Activated naive CD8-positive, alpha-beta T cell treated with anti-CD3 and anti-CD28 coated beads, Interleukin-2, amount 50 U/mL, for 24 hours (primary cell): ENCODE measurements at regions not wholly inside any gene's neighbourhood (a gene's known extent, or its start where the extent isn't known, plus 50 kb on each side); places are given as distances from the start of the nearest gene placed in this dataset.

Experiments
- ATAC-seq: fragments of 150-1000 bp; cut with Tn5 transposase; one replicate; pipeline ENCODE4 v1.10.0; 2021
- DNase-seq: peaks from one replicate; pipeline ENCODE4 v3.0.0; 2021
- H3K27ac Mint-ChIP-seq: one replicate; pipeline ENCODE4 v1.8.0; 2021; ENCODE audit warnings: mild to moderate bottlenecking, mixed read lengths
- H3K27me3 Mint-ChIP-seq: one replicate; pipeline ENCODE4 v1.8.0; 2021; ENCODE audit warnings: mixed read lengths
- H3K36me3 Mint-ChIP-seq: one replicate; pipeline ENCODE4 v1.8.0; 2021; ENCODE audit warnings: low read depth, mixed read lengths
- H3K4me1 Mint-ChIP-seq: one replicate; pipeline ENCODE4 v1.8.0; 2021; ENCODE audit warnings: mixed read lengths
- H3K4me3 Mint-ChIP-seq: one replicate; pipeline ENCODE4 v1.8.0; 2021; ENCODE audit warnings: mild to moderate bottlenecking, moderate library complexity, mixed read lengths
- H3K9me3 Mint-ChIP-seq: one replicate; pipeline ENCODE4 v1.8.0; 2021; ENCODE audit warnings: mixed read lengths

DNA sequence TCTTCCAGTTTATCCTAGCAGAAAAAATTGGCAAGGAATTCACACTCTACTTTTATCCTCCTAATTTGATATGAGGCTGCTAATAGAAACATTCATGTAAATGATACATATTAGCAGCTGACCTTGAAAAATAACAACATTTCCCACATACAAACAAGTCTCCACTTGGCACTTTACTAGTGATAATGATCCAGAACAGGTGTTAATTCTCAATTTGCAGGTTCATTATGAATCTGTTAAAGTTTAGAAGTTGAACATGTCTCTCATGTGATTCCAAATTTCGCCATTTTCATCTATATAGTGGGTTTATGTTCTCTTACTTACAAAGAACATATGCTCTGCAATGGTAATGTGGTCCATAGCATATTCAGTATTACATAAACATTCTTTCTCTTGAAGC lies 1396.8 kb upstream of the LRRTM3 start:
- Mint-ChIP-seq H3K4me3 (no peak overlapping the region), H3K36me3 (no peaks in the 10 kb centered on the region), H3K4me1 (no peaks in the 10 kb centered on the region), H3K27ac (no peak overlapping the region), H3K9me3 (peaks cover 9% of the 10 kb centered on the region), H3K27me3 (no peaks in the 10 kb centered on the region)
- ATAC-seq (no peak), DNase-seq (no peak)

DNA sequence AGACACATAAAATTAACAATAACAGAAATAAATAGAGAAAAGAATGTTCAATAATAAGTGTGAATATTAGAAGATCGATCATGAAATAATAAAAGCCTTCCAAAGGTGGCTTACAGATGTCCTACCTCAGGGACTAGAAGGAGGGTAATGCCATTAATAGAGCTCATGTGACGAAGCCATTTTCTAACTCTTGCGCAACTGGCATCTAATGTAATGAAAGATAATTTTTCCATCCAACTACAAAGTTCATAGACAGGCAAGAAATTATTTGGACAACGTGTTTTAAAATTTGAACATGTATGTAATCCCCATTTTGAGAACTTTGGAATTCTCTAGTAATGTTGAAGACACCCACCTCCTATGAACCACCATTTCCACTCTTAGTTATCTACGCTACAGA lies 1394.3 kb upstream of the LRRTM3 start:
- H3K27ac Mint-ChIP-seq, result no peak overlapping the region
- no peaks in the 10 kb centered on the region for H3K36me3 Mint-ChIP-seq
- no peak overlapping the region for H3K4me3 Mint-ChIP-seq
- no peaks in the 10 kb centered on the region for H3K4me1 Mint-ChIP-seq
- no peak for ATAC-seq
- no peak for DNase-seq
- no peaks in the 10 kb centered on the region for H3K27me3 Mint-ChIP-seq
- H3K9me3 Mint-ChIP-seq, result peaks cover 4% of the 10 kb centered on the region

DNA sequence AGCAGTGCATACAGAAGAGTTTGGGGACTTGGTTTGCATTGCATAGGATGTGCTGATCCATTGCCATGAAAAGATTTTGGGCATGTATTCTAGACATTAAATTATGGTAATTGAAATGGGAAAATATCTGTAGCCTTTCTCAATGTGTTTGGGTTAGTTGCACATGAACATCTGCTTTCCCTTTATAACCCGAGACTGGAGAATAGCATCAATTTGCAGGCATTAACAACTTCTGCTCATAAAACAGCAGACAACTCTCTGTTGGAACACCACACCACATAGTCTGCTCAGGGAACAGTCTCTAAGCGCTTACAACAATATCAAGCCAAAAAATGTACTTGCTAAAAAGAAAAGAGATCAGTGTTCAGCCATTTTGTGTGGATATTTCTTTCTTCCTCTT lies 1391.1 kb upstream of the LRRTM3 start:
- Mint-ChIP-seq H3K4me3 (no peak overlapping the region), H3K36me3 (no peaks in the 10 kb centered on the region), H3K4me1 (no peaks in the 10 kb centered on the region), H3K27me3 (no peaks in the 10 kb centered on the region), H3K27ac (no peak overlapping the region), H3K9me3 (no peaks in the 10 kb centered on the region)
- DNase-seq, result no peak
- ATAC-seq, result no peak

DNA sequence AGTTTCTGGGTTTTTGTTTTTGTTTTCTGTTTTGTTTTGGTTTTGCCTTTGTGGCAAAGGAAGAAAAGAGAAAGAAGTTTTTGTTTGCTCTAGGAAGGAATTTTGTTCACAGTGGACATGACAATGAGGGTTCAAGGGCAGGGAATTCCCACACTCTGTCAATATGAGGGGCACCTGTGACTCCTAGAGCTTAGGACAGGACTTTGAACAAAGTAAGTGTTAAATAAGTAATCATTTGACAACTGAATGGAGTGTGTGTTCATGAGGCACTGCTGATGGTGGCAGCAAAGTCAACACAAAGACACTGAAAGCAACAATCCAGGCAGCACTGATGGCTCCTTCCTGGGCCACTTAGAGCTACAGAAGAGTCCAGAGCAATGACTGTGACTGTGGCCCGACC lies 1381.1 kb upstream of the LRRTM3 start:
- ATAC-seq (no peak), DNase-seq (no peak)
- Mint-ChIP-seq H3K27ac (no peak overlapping the region), H3K4me1 (no peaks in the 10 kb centered on the region), H3K27me3 (no peaks in the 10 kb centered on the region), H3K4me3 (no peak overlapping the region), H3K9me3 (peaks cover 5% of the 10 kb centered on the region), H3K36me3 (no peaks in the 10 kb centered on the region)

DNA sequence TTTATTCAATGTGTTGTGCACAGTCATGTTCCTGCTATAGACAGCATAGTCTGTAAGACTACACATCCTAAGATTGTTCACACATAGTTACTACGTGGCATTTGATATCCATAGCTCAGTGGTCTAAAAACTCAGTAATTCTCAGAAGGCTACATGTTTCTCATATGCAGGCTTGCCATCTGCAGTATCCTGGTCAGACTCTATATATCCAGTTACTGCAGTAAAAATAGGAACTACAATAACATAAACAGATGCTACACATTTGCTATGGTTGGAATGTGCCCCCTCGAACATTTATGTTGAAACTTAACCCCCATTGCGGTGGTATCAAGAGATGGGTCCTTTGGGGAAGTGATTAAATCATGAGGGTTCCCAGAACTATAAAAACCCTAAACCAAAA lies 1377.8 kb upstream of the LRRTM3 start:
- ATAC-seq, result no peak
- H3K4me3 Mint-ChIP-seq, result no peak overlapping the region
- peaks cover 5% of the 10 kb centered on the region for H3K9me3 Mint-ChIP-seq
- DNase-seq, result no peak
- no peaks in the 10 kb centered on the region for H3K4me1 Mint-ChIP-seq
- H3K27me3 Mint-ChIP-seq, result no peaks in the 10 kb centered on the region
- H3K36me3 Mint-ChIP-seq, result no peaks in the 10 kb centered on the region
- no peak overlapping the region for H3K27ac Mint-ChIP-seq

DNA sequence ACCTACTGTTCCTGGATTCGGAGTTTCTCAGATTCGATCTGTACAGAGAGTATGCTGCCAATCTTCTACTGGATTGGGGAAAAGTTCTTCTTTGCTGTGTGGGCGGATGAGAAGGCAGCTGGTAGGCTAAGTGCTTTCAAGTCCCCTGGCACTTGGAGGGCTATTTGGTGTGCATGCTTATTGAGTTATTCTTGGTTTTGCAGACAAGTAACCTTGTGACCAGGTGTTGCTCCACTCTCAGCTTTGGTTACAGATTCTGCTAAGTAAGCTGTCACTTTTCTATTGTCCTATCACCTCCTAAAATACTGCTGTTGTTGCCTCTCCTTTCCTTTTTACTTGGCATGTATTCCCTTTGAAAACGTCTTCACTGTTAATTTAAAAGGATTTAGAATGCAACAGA lies 1375.1 kb upstream of the LRRTM3 start:
- Mint-ChIP-seq H3K36me3 (no peaks in the 10 kb centered on the region), H3K4me3 (no peak overlapping the region), H3K9me3 (no peaks in the 10 kb centered on the region), H3K27me3 (no peaks in the 10 kb centered on the region), H3K4me1 (no peaks in the 10 kb centered on the region), H3K27ac (no peak overlapping the region)
- DNase-seq (no peak), ATAC-seq (no peak)

DNA sequence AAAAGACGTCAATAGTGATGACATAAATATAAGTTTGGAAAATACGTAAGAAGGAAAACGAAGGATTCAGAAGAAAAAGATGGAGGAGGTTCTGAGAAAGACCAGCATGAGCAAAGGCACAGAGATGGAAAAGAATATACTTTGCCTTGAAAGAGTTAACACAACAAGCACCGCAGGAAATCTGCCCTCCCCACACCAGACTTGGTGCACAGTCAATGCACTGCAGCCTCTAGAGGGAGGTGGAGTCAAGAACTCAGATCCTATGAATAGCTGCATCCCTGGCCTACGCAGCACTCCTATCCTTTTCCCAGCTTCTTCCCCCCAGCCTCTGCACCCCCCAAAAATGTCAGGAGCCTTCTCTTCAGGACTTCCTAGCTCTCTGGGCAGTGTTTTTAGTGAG lies 1370.6 kb upstream of the LRRTM3 start:
- no peak overlapping the region for H3K4me3 Mint-ChIP-seq
- no peak overlapping the region for H3K27ac Mint-ChIP-seq
- ATAC-seq (no peak), DNase-seq (no peak)
- H3K27me3 Mint-ChIP-seq, result no peaks in the 10 kb centered on the region
- no peaks in the 10 kb centered on the region for H3K36me3 Mint-ChIP-seq
- no peaks in the 10 kb centered on the region for H3K9me3 Mint-ChIP-seq
- no peaks in the 10 kb centered on the region for H3K4me1 Mint-ChIP-seq

DNA sequence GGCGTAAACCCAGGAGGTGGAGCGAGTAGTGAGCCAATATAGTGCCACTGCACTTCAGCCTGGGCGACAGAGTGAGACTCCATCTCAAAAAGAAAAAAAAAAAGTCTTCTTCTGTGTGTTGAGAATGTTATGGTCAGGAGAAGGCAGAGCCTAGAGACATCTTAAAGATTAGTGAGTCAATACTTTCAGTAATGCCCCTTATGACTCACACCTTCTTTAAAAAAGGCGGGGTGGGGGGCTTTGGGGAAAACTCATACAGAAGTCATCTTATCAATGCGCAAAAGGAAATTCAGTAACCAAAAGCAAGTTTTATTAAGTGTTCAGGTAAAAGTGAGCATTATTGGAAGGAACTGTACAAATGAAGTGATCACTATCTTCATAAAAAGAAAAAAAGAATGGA lies 1369.8 kb upstream of the LRRTM3 start:
- Mint-ChIP-seq H3K4me3 (no peak overlapping the region), H3K9me3 (no peaks in the 10 kb centered on the region), H3K4me1 (no peaks in the 10 kb centered on the region), H3K36me3 (no peaks in the 10 kb centered on the region), H3K27ac (no peak overlapping the region), H3K27me3 (no peaks in the 10 kb centered on the region)
- DNase-seq (no peak), ATAC-seq (no peak)

DNA sequence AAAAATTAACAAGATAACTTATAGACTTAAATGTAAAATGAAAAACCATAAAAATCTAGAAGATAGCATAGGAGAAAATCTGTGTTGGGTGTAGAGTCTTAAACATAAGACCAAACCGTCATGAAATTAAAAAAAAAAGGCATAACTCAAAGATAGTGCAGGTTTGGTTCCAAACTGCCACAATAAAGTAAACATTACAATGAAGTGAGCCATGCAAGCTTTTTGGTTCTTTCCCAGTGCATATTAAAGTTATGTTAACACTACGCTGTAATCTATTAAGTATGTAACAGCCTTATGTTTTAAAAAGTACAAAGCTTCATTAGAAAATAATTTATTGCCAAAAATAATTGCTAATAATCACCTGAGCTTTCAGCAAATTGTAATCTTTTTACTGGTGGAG lies 1366.5 kb upstream of the LRRTM3 start:
- H3K27me3 Mint-ChIP-seq, result no peaks in the 10 kb centered on the region
- no peak for ATAC-seq
- no peak overlapping the region for H3K27ac Mint-ChIP-seq
- no peak for DNase-seq
- H3K36me3 Mint-ChIP-seq, result no peaks in the 10 kb centered on the region
- peaks cover 10% of the 10 kb centered on the region for H3K9me3 Mint-ChIP-seq
- H3K4me1 Mint-ChIP-seq, result no peaks in the 10 kb centered on the region
- no peak overlapping the region for H3K4me3 Mint-ChIP-seq

DNA sequence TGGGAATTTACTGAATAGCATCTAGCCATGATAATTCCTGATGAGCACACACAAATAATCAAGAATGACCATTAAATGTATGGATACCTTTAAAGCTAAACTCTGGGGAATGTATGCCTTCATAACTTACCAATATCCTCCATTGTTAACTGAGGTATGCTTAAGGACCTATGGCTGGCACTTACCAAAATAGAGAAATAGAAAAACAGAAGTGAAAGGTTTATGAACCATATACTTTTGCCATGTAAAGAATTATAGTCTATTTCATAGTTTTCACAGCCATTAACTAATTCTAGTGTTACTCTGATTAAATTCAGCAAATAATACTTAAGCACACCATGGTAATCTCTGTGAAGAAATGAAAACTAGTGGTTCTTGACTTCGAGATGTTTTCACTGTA lies 1360.6 kb upstream of the LRRTM3 start:
- Mint-ChIP-seq H3K27me3 (no peaks in the 10 kb centered on the region), H3K4me3 (no peak overlapping the region), H3K36me3 (no peaks in the 10 kb centered on the region), H3K27ac (no peak overlapping the region), H3K4me1 (no peaks in the 10 kb centered on the region), H3K9me3 (peaks cover 10% of the 10 kb centered on the region)
- no peak for ATAC-seq
- DNase-seq, result no peak

DNA sequence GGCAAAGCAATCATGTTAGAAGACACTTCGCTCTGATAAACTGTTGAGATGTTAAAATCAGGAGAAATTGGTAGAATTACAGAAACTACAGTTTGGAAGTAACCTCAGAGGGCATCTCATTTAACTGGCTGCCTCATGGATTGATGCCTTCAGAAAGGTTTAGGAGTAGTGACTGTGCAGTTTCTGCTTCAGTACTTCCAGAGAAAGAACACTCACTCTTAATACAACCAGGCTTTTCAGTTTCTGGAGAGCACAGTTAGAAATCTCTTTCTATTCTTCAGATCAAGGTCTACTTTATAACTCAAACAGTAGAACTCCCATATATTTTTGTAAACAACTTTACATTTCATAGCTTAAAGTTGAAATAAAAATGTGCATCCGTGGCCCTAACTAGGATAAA lies 1358.9 kb upstream of the LRRTM3 start:
- ATAC-seq (no peak), DNase-seq (no peak)
- Mint-ChIP-seq H3K4me1 (no peaks in the 10 kb centered on the region), H3K4me3 (no peak overlapping the region), H3K9me3 (peaks cover 10% of the 10 kb centered on the region), H3K27me3 (peaks cover 2% of the 10 kb centered on the region), H3K36me3 (no peaks in the 10 kb centered on the region), H3K27ac (no peak overlapping the region)

DNA sequence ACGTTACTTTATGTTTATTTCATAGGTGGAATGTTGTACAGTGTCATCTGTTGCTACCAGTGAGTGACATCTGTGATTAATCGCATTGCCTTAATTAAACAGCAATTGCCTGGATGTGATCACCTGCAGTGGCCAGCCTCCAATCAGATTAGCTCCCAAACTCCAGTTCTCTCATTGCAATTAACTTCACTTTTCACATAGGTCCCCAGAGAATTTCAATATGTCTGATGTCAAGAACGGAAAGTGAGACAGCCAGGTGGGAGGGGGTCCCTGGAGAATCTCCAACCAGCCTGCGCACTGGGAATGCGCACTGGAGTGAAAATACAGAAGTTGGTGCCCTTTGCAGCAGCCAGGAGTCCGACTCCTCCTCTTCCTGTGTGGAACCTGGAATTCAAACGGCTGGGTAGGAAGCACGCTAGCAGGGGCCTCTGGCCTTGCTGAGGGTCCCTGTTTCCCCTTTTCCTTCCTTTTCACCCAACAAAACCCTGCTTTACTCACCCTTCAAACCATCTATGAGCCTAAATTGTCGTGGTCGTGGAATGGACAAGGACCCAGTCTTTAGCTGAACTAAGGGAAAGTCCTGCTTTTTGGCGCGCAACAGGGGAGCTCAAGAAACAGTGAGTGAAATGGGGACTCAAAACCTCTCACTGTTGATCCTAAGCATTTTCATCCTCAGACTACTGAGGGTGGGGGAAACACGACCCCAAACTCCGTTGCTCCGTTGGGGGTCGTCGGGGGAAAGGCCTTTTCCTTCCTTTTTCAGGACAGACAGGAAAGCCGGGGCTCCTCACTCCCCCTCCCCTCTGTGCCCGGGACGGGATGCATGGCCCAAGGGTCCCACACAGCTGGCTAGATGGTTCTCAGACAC lies 1355.5 kb upstream of the LRRTM3 start:
- no peak overlapping the region for H3K4me3 Mint-ChIP-seq
- H3K36me3 Mint-ChIP-seq, result no peaks in the 10 kb centered on the region
- no peaks in the 10 kb centered on the region for H3K4me1 Mint-ChIP-seq
- H3K9me3 Mint-ChIP-seq, result no peaks in the 10 kb centered on the region
- ATAC-seq (no peak), DNase-seq (no peak)
- no peak overlapping the region for H3K27ac Mint-ChIP-seq
- H3K27me3 Mint-ChIP-seq, result peaks cover 2% of the 10 kb centered on the region

DNA sequence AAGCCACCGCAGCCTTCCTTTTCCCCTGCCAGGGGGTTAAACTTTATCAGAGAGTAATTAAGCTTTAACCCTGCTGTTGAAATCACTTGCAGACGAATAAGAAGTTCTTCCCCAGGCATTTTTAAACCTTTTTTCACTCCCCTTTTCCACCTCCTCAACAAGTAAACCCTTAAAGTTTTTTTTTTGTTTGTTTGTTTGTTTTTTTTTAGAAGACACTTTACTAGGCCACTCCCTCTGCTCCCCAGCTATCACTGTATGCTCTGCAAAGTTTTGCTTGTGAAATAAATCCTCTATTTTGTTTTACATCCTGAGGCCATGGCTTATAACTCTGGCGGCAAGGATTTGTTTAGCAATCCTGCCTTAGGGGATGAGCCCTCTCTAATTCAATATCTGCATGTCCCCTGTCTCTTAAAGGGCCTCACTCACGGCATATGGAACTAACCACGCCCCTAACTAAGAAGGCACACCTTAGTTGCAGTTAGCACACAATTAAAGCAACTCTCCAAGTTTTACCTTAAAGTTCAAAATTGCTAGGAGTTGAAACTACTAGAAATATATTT lies 1354.7 kb upstream of the LRRTM3 start:
- Mint-ChIP-seq H3K27me3 (peaks cover 2% of the 10 kb centered on the region), H3K36me3 (no peaks in the 10 kb centered on the region), H3K9me3 (no peaks in the 10 kb centered on the region), H3K4me1 (no peaks in the 10 kb centered on the region), H3K27ac (no peak overlapping the region), H3K4me3 (no peak overlapping the region)
- no peak for ATAC-seq
- no peak for DNase-seq

DNA sequence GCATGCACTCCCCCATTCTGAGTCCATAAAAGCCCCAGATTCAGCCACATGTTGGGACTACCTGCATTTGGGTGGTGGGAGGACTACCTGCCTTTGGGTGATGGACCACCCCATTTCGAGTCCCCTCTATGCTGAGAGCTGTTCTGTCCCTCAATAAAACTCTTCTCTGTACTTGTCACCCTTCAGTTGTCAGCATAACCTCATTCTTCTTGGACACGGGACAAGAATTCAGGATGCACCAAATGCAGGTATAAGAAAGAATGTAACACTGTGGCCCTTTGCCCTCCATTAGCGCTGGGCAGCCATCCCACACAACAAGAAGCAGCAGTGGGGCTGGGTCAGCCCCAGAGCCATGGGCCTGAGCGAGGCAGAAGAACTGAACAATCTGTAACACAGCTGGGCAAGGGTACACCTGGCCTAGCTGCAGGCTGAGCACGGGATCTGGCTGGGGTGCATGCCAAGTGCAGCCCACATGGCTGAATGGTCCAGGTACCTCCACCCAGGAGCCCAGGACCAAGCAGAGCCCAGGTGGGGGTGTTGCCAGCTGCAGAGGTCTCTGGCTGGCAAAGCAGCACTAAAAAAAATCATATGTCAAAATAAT lies 1344.3 kb upstream of the LRRTM3 start:
- H3K27me3 Mint-ChIP-seq, result no peaks in the 10 kb centered on the region
- DNase-seq (no peak), ATAC-seq (no peak)
- H3K4me1 Mint-ChIP-seq, result no peaks in the 10 kb centered on the region
- peaks cover 21% of the 10 kb centered on the region for H3K9me3 Mint-ChIP-seq
- no peak overlapping the region for H3K27ac Mint-ChIP-seq
- no peak overlapping the region for H3K4me3 Mint-ChIP-seq
- H3K36me3 Mint-ChIP-seq, result no peaks in the 10 kb centered on the region

DNA sequence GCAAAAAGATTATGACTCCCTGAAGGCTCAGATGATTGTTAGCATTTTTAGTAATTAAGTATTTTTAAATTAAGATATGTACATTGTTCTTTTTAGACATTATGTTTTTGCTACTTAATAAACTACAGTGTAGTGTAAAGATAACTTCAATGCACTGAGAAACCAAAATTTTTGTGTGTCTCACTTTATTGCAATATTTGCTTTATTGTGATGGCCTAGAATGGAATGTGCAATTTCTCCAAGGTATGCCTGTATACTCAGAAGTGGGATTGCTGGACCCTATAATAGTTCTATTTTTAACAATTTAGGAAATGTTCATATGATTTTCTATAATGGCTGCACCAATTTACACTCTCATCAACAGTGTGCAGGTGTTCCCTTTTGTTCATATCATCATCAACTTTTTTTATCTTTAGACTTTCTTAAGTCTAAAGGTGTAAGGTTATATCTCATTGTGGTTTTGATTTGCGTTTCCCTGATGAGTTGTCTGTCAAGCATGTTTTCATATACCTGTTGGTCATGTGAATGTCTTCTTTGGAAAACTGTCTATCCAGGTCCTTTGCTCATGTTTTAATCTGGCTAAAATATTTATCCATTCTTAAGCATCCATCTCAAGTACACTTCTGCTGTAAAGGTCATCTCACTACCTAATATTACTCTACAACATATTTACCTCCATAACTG lies 1323.5 kb upstream of the LRRTM3 start:
- peaks cover 21% of the 10 kb centered on the region for H3K9me3 Mint-ChIP-seq
- H3K27ac Mint-ChIP-seq, result no peak overlapping the region
- no peaks in the 10 kb centered on the region for H3K27me3 Mint-ChIP-seq
- no peak overlapping the region for H3K4me3 Mint-ChIP-seq
- H3K36me3 Mint-ChIP-seq, result no peaks in the 10 kb centered on the region
- no peaks in the 10 kb centered on the region for H3K4me1 Mint-ChIP-seq
- DNase-seq, result no peak
- ATAC-seq, result no peak
